NCI-H226 (cell line): ENCODE measurements at regions not wholly inside any gene's neighbourhood (a gene's known extent, or its start where the extent isn't known, plus 50 kb on each side); places are given as distances from the start of the nearest gene placed in this dataset.
"Not testable (repeated sequence)": the region's sequence is repeated elsewhere in the genome, so short reads cannot be mapped to it uniquely, and the experiment has no call there.

Experiments used
- DNase-seq: peaks from one replicate; pipeline ENCODE4 v3.0.0-alpha.2; 2015

DNA sequence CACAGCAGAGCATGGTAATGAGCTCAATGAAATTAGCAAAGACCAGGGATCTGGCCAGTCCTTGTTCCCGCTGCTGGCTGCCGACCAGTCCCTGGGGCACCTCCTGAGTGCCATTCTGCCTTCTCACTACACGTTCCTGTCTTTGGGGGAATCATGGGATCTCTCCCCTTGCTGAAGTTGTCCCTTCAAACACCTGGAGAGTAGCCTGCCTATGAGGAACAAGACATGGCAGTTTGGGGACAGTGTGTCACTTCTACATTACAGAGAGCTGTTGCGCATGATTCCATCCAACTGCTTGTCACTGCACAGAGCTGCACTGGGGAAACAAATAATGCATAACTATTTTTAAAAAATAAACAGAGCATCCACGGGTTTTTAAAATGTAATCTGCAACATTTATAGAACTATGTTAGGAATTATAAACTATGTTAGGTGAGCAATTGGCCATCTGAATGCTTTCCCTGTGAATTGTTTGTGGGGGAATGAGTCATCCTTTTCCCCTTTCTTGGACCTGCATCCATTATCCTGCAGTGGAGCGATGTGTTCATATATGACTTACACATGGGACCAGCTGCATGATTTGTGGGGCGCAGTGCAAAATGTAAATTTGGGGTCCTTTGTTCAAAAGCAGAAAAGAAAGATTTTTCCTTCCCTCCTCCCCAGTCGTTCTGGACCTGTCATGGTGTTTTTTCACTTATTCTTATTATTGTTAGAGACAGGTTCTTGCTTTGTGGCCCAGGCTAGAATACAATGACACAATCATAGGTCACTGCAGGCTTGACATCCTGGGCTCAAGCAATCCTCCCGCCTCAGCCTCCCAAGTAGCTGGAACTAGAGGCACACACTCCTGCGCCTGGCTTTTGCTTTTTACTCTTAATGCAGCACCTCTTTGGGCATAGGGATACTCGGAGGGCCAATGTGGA lies 115.0 kb upstream of the TBL1X start:
- peak; percentile 28 for DNase-seq

DNA sequence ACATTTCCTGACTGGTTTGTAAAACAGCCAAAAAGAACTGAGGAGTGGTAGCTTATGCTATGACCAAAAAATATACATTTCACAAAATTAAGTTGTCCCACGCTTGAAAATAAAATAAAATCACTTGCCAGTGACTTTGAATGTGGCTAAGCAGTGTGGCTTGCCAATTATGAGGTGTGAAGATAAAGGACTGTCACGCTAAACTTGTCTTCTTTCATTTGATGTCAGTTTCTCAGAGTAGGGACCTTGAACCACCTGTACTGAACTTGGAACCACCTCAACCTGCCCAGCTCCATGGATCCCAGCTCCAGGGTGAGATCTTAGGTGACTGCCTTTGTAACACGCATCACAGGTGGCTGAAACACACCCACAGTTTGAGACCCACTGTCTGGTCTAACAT lies 113.7 kb upstream of the TBL1X start:
- no peak for DNase-seq

DNA sequence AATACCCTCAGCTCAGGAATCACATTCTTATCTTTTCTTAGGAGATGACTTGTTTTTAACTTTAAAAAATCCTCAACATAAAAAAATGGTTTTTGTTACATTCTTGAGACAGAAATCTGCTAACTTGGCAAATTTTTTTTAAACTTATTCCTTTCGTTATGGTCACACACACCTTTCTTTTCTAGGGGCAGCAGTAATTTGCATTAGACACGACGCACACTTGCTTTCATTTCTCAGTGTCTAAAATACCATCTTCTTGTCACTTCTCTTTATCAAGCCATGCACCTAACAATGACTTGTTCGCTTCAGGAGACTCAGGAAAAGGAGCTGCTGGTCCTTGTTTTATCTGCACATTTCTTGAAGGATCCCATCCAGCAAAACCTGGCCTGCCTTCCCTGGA lies 112.6 kb upstream of the TBL1X start:
- DNase-seq, result no peak

DNA sequence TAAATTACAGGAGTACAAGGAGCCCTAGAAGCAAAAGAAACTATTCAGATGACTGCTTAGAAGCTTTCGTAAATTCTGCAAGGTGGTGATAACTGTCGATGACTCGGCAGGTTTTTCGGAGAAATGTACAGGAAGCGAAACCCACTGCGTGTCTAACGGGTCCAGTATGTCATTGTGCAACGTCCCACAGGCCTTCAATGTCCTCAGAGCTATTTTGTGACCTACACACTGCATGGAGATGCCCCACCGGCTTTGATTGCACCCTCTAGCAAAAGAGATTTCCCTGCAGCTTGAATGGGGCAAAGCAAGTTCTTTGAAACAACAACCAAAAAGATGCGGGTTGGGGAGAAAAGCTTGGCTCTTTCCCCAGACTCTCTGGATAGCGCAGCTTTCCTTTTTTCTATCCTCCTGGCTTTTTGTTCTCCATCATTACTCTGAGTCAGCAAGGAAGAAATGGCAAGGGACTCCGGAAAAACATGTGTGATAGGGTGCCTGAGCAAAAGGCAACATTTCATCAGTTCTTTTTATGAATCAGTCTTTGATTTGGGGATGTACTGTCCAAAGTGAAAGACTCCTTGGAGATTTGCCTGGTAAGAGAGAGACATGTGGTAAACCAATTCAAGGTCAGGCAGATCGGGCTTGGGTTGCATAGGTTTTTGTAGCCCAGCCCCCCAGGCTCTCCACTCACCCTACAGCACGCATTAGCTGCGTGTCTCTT lies 112.0 kb upstream of the TBL1X start:
- no peak for DNase-seq

DNA sequence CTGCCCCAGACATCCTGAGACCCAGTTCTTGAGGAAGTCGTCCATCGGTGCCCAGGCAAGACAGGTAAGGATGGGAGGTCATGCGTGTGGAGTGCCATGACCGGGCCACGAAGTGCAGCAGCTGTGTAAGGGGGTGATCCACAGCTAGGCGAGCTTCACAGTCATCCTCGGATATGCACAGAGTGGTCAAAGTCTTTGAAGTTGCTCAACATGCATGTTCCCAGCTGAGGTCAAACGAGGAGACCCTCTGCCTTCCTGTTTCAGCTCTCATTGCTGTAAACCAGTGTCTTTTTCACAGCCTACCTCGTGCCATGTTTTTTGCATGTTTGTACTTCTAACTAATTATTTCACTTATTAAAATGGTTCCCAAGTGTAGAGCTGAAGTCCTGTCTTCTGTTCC lies 109.9 kb upstream of the TBL1X start:
- no peak for DNase-seq

DNA sequence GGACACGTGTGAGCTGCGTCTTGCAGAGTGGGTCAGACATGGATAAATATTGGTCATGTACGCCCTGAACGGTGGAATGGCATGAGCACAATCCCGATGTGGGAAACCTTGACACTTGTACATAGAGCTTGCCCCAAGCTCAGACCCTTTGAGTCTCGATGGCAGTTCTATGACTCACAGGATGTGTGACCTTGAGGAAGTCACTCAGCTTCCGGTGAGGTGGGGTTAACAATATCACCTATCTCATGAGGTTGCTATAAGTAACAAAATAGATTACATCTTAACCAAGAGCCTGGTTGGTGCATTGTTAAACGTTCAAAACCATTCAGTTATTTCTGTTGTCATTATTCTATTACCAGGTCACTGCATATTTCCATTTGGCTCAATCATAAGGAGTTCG lies 109.1 kb upstream of the TBL1X start:
- no peak for DNase-seq

DNA sequence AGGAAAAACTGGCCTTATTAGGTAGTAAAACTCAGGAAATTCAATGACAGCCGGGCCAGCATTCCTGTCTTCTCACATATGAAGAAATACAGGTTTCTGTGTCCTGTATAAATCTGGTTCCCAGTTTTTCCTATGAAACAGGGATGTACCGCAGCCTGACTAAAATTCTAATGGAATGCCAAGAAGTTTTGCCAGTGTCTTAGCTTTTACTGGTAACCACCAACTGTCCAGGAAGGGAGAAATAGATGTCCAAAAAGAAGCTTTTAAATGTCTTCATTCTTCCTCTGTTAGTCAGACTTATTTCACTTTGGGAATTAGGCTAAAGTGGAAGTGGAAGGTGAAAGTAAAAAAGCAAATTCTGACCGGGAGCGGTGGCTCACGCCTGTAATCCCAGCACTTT lies 108.0 kb upstream of the TBL1X start:
- no peak for DNase-seq

DNA sequence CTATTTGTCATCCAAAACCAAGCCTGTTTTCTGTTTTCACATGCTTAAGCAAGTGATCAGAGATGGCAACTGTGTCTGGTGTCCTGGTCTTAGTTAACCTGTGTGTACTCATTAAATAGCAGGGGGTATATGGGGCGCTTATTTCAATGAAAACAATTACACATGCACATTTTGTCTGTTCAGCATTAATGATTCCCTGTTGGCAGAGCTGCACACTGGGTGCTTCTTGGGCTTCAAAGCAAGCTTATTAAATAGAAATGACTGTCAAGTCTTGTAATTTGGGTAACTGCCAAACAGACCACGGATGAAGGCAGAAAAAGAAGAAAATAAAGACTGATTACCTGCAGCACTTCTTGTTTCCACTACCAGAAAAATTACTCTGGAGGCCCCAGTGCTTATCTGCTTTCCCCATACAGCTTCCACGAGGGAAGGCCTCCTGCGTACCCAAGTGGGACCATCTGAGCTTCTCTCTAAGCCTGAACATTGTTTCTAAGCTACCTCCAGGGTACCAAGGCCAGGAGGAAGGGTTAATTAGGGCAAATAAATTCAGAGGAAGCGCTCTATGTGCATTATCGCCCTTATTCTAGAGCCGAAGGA lies 107.2 kb upstream of the TBL1X start:
- no peak for DNase-seq

DNA sequence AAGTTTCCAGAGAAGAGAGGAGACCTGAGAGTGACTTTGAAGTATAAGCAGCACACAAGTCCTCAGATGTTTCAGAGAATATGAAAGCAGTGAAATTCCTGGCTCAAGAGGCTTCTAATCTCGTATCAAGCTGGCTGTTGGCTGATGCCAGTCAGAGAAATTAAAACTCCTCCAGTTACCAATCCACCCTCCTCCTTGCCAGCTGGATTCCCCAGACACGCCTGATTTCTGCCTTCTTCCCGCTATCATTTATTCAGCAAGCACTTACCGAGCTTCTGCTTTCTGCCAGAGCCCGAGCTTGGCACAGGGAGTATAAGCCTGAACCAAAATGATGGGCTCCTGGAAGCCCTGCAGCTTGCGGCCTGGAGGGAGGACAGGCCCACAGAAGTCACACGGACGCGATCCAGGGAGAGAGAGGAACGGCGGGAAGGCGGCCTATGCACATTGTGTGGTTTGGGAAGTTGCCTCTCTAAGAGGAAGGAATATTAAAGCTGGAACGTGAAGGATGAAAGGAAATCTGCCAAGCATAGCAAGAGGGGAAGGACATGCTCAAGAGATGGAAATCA lies 102.4 kb upstream of the TBL1X start:
- no peak for DNase-seq

DNA sequence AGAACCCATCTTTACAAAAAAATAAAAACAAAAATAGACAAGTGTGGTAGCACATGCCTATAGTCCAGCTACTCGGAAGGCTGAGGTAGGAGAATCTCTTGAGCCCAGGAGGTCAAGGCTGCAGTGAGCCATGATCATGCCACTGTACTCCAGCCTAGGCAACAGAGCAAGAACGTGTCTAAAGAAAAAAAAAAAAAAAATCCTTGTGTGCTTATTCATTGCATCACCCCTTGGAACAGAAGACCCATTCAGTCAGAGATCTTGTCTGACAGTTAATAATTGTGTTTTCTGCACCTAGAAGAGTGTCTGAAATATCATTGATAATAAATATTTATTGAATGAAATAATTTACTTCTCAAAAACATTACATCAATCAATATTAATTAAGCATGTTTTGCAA lies 97.4 kb upstream of the TBL1X start:
- DNase-seq, result no peak

DNA sequence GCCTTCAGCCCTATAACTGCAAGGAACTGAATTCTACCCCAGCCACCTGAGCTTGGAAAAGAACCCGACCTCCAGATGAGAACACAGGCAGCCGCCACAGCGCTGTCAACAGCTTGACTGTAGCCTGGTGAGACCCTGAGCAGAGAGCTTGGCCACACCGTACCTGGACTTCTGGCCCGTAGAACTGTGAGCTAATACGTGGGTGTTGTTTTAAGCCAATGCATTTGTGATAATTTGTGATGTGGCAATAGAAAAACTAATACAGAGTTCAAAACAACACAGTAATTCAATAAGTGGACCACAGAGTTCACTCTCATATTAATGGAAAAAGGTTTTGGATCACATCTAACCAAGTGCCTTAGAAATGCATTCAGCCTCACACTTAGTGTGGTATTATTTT lies 96.6 kb upstream of the TBL1X start:
- DNase-seq, result no peak

DNA sequence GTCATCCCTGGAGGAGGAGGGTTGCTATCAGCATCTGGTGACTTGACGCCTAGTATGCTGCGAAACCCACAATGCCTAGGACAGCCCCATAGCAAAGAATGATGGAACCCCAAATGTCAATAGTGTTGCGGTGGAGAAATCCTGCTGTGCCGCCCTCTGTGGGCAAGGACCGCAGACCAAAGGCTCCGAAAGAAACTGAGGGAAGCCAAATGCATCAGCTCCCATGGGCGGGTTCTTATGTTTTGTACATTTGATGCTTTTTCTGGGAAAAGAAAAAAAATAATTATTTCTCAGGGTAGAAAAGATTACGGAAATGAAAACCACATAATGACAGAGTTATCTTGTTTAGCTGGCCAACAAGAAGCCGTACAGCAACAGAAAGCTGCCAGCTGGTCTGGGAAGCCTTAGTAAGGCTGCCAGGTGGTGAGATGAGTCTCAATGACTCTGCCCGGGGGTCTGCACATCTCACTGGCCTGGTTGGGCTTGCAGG lies 95.0 kb upstream of the TBL1X start:
- DNase-seq, result no peak

DNA sequence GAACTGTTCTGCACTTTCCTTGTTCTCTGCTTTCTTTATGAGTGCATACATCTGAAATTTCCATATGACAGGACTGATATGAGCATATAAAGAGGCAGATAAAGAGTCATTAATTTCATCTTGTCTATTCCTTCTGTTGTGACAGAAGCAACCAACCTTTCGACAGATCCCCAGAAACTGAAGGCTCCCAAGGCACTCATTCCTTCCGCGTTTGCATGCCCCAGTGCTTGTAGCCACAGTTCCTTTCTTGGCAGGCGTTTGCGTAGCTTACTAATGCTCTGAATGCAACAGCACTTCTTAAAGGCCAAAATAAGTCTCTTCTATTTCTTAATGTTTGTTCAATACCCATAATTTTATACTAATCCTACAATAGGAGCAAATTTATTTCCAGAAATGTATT lies 94.0 kb upstream of the TBL1X start:
- DNase-seq, result no peak

DNA sequence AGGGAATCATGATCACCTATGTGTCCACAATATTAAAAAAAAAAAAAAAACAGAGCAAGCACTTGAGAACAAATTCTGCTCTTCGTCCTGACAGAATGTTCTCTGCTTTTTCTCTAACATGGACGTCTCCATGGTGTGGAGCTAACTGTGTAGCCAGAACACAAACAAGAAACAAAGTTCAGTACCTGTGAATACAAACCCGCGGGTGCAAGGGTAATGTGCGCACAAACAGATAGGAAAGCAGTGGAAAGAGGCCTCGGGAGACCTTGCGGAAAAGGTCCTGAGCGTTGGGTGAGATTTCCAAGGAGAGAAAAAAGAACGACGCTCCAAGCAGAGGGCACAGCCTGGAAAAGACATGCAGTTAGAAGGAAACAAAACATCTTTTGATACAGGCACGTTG lies 92.0 kb upstream of the TBL1X start:
- no peak for DNase-seq

DNA sequence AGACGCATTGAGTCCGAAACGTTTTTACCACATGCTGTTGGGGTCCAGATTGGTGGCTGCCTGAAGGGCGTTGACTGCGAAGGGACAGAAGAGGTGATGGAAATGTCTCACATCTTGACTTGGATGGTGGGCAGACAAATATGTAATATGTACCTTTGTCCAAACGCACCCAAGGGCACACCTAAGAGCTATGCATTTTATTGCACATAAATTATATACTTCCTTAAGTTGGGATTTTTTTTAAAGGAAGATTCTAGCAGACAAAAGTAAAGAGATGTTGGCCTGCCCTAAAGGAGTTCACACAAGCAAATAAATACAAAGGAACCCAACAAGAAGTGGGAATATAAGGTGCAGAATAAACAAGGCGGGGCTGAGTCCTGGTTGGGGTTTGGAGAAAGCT lies 91.1 kb upstream of the TBL1X start:
- no peak for DNase-seq

DNA sequence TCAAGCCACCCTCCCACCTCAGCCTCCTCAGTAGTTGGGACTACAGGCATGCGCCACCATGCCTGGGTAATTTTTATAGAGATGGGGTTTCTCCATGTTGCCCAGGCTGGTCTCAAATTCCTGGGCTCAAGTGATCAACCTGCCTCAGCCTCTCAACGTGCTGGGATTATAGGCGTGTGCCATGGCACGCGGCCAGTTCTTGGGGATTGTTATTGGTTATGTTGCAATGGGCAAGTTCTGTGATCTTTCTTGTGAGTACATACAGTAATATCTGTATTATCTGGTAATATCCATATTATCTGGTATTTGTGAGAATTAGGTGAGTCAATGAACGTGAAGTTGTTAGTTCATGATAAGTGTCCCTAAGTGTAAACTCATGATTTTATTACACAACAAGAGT lies 90.3 kb upstream of the TBL1X start:
- no peak for DNase-seq

DNA sequence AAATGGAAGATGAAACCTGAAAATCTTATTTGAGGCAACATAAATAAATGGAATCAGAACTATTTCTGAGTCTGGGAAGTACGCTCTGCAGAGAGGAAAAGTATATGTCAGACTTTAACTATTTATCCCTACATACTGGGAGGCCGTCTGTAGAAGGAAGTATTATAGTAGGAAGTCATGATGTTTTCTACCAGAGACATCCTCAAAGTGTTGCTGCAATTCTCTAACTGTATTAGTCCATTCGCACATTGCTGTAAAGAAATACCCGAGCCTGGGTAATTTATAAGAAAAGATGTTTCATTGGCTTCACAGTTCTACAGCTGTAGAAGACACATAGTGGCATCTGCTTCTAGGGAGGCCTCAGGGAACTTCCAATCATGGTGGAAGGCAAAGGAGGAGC lies 88.7 kb upstream of the TBL1X start:
- DNase-seq, result no peak

DNA sequence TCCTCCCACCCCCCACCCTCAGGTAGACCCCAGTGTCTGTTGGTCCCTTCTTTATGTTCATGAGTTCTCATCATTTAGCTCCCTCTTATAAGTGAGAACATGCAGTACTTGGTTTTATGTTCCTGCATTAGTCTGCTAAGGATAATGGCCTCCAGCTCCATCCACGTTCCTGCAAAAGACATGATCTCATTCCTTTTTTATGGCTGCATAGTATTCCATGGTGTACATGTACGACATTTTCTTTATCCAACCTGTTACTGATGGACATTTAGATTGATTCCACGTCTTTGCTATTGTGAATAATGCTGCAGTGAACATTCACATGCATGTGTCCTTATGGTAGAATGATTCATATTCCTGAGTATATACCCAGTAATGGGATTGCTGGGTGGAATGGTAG lies 87.6 kb upstream of the TBL1X start:
- DNase-seq, result not testable (repeated sequence)

DNA sequence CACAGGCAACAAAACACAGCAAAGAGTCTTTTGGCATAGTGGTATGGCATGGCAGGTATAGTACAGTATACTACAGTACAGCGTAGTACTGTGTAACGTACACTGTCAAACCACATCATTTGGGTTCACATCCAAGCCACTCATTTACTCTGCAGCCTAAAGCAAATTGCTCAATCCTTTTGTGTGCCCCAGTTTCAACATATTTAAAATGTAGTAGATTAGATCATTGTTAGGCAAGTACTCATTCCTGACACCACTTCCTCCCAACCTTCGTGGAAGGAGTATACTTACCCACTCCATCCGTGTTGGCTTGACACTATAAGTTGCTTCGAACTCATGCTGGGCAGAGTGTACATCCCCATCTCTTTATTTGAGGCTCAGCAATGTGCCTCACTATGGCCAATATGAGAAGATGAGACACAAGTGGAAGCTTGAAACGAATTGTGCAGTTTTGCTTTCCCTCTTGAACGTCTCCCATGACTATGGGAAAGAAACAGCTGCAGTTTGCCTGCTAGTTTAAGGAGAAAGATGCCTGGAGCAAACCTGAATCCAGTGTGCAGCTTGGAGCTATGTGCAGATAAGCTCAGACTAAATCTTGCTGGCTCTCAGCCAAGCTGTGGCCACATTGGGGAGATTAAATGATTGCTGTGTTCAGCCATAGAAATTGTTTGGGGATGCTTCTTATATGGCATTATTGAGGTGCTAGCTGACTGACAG lies 85.7 kb upstream of the TBL1X start:
- DNase-seq, result peak; percentile 37

DNA sequence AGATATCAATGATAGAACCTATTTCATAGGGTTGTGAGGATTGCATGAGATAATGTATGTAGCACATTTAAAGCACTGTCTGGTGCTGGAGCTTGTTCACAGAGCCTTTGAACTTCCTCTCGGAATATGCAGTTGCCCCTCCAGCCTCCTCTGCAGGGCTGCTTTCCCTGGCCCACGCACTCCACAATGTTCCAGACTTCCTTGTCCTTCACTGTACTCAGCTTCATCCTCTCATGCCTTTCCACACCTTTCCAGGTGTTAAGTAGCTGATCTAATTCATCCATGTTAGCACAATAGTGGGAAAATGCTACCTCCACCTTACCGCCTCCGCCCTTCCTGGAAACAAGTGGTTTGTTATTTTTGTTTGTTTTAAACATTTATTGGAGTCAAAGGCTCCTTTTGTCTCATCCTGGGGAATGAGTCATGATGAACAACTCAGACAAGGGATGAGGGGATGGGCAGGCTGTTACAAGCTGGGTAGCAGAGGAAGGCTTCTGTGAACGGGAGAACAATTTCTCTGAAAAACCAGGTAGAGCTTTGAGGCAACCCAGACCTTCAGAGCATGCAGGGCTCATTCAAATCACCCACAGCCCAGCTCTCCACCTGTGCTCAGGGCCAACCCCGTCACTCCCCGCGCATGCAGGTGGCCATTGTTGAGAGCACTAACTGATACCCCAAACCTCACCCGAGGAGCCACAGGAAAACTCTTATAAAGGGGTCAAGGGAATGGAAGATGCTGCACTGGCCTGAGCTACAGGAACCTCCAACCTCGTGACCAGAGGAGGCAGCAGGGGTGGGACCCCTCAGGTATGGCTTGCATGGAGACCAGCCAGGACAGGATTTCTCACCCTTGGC lies 84.9 kb upstream of the TBL1X start:
- DNase-seq, result peak; percentile 23

DNA sequence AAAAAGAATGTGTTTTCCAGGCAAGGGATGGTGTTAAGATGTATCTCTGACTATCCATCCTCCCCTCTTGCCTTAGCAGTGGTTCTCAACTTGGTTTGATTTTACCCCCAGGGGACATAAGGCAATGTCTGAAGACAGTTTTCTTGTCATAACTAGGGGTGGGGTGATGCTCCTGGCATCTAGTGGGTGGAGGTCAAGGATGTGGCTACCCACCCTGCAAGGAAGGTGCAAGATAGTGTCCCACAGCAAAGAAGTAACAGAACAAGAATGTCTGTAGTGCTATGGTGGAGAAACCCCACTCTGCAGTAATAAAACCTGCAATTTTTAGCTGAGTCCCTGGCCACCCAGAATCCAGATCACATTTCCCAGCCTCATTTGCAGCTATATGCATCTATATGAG lies 81.2 kb upstream of the TBL1X start:
- no peak for DNase-seq

DNA sequence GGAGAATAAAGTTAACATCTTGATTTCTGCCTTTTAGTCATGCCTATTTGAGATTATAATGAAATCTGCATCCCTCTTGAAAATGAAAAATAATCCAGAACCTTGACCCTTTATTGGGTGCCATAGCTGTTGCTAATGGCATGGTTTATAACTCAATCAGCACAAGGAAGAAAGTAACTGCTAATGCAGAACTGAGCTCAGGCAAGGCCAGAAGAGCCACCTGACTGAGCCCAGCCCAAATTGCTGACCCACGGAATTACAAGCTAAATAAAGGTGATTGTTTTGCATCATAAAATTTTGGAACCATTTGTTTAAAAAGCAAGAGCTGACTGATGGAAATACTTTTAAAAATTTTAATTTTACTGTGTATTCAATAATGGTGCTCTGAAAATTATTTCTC lies 76.4 kb upstream of the TBL1X start:
- no peak for DNase-seq
